PC-3 (cell line): ENCODE measurements at regions not wholly inside any gene's neighbourhood (a gene's known extent, or its start where the extent isn't known, plus 50 kb on each side); places are given as distances from the start of the nearest gene placed in this dataset.

ENCODE experiments used
- ATAC-seq: fragments of 200-7000 bp; cut with Tn5 transposase; 2 replicates; pipeline ENCODE4 v1.9.1; 2020; ENCODE audit warnings: mild to moderate bottlenecking, moderate library complexity
- BruUV-seq: library from RNA; stranded (reverse); fragments of 400-500 nt; replicated peaks from 2 replicates; lab custom pipeline; 2021; lab: Mats Ljungman, UMichigan
- CTCF ChIA-PET: fragments of 300-600 bp; sonication (Branson Sonifier 250); formaldehyde crosslinking; loops from one replicate; lab custom pipeline; 2022; ENCODE audit warnings: antibody characterized with exemption; lab: Charles Lee
- POLR2A ChIA-PET: fragments of 300-600 bp; sonication (Branson Sonifier 250); formaldehyde crosslinking; loops from one replicate; lab custom pipeline; 2022; ENCODE audit warnings: antibody characterized with exemption; ENCODE audit not compliant: unreplicated experiment; lab: Charles Lee
- DNase-seq: peaks from one replicate; pipeline ENCODE4 v3.0.0-alpha.2; 2015
- H2AFZ ChIP-seq: fragments of 300-600 bp; sonication (generic); 2 replicates; pipeline ENCODE4 v1.6.0; 2016; ENCODE audit warnings: antibody characterized with exemption, low read length
- H3F3A ChIP-seq: fragments of 300-600 bp; sonication (generic); one replicate; pipeline ENCODE4 v1.6.0; 2017; ENCODE audit warnings: antibody characterized with exemption, low read length, control low read depth, mild to moderate bottlenecking; ENCODE audit not compliant: unreplicated experiment
- H3K27ac ChIP-seq: fragments of 300-600 bp; sonication (generic); 2 replicates; pipeline ENCODE4 v1.5.1; 2016; ENCODE audit warnings: mild to moderate bottlenecking, low read length
- H3K27me3 ChIP-seq: fragments of 300-600 bp; sonication (generic); 2 replicates; pipeline ENCODE4 v1.6.1; 2016; ENCODE audit warnings: low read length, mixed read lengths
- H3K36me3 ChIP-seq: fragments of 300-600 bp; sonication (generic); 2 replicates; pipeline ENCODE4 v1.6.1; 2016; ENCODE audit warnings: low read depth, mixed run types, low read length, mixed read lengths
- H3K4me1 ChIP-seq: fragments of 300-600 bp; sonication (generic); 2 replicates; pipeline ENCODE4 v1.5.1; 2016; ENCODE audit warnings: low read length; ENCODE audit not compliant: insufficient read depth
- H3K4me2 ChIP-seq: fragments of 300-600 bp; sonication (generic); 2 replicates; pipeline ENCODE4 v1.6.0; 2016; ENCODE audit warnings: low read length
- H3K4me3 ChIP-seq: fragments of 300-600 bp; sonication (generic); 2 replicates; pipeline ENCODE4 v1.5.1; 2016; ENCODE audit warnings: mild to moderate bottlenecking, low read length, mixed read lengths
- H3K79me2 ChIP-seq: fragments of 300-600 bp; sonication (generic); 2 replicates; pipeline ENCODE4 v1.6.1; 2017; ENCODE audit warnings: low read length, mixed read lengths
- H3K9ac ChIP-seq: fragments of 300-600 bp; sonication (generic); 2 replicates; pipeline ENCODE4 v1.6.0; 2016; ENCODE audit warnings: mild to moderate bottlenecking, low read length
- H3K9me2 ChIP-seq: fragments of 300-600 bp; sonication (generic); replicated peaks from 2 replicates; pipeline ENCODE4 v1.6.1; 2016; ENCODE audit warnings: mixed run types, low read length, mixed read lengths
- H3K9me3 ChIP-seq: fragments of 300-600 bp; sonication (generic); 2 replicates; pipeline ENCODE4 v1.6.1; 2016; ENCODE audit warnings: low read length, mixed read lengths
- H4K20me1 ChIP-seq: fragments of 300-600 bp; sonication (generic); 2 replicates; pipeline ENCODE4 v1.6.1; 2016; ENCODE audit warnings: low read length, mixed read lengths
- CTCF ChIP-seq: fragments of 300-600 bp; sonication (generic); conservative IDR thresholded peaks from 2 replicates; pipeline ENCODE4 v1.5.1; 2017; ENCODE audit warnings: antibody characterized with exemption, low read depth, mild to moderate bottlenecking, low read length
- EZH2 ChIP-seq: fragments of 300-600 bp; sonication (generic); IDR thresholded peaks from one replicate; pipeline ENCODE4 v1.6.1; 2017; ENCODE audit warnings: antibody characterized with exemption, mild to moderate bottlenecking, low read length; ENCODE audit not compliant: unreplicated experiment
- EZH2phosphoT487 ChIP-seq: fragments of 300-600 bp; sonication (generic); IDR thresholded peaks from 2 replicates; pipeline ENCODE4 v1.6.1; 2018; ENCODE audit warnings: mild to moderate bottlenecking, antibody characterized with exemption, low read length, borderline replicate concordance
- intact Hi-C: fragments of 100-400 bp; cut with micrococcal nuclease; formaldehyde crosslinking; loops from 2 replicates; pipeline ENCODE4 v1.9.0; 2023

- no peak overlapping the region for H3K27ac ChIP-seq
- no peaks in the 10 kb centered on the region for H3K27me3 ChIP-seq
- intact Hi-C loops: no loop called here
- H3K79me2 ChIP-seq: peaks cover 98% of the 10 kb centered on the region
- H3K4me3 ChIP-seq: no peak overlapping the region
- no peaks in the 10 kb centered on the region for H3K9me2 ChIP-seq
- DNase-seq: no peak
- ChIA-PET POLR2A (interaction anchor here (0.7 kb wide), 1 partner anchor 241 kb away, joined by 3 read pairs; no protein-coding TSS in a partner anchor), CTCF (no interaction called here)
- H2AFZ ChIP-seq: no peak overlapping the region
- no peaks in the 10 kb centered on the region for H3K4me1 ChIP-seq
- H3K36me3 ChIP-seq: no peaks in the 10 kb centered on the region
- peaks cover 82% of the 10 kb centered on the region for H4K20me1 ChIP-seq
- no peak overlapping the region for H3K4me2 ChIP-seq
- ATAC-seq: no peak
- no peaks in the 10 kb centered on the region for H3K9me3 ChIP-seq
- no peak overlapping the region for H3K9ac ChIP-seq
- no peak for TF ChIP-seq CTCF
- no peak for TF ChIP-seq EZH2phosphoT487
- TF ChIP-seq EZH2: no peak
- no peaks in the 10 kb centered on the region for H3F3A ChIP-seq
- no TSS peak for BruUV-seq
Observed at GRCh38 chr3:72396899-72397298, 451.3 kb downstream of the SHQ1 start.

DNA sequence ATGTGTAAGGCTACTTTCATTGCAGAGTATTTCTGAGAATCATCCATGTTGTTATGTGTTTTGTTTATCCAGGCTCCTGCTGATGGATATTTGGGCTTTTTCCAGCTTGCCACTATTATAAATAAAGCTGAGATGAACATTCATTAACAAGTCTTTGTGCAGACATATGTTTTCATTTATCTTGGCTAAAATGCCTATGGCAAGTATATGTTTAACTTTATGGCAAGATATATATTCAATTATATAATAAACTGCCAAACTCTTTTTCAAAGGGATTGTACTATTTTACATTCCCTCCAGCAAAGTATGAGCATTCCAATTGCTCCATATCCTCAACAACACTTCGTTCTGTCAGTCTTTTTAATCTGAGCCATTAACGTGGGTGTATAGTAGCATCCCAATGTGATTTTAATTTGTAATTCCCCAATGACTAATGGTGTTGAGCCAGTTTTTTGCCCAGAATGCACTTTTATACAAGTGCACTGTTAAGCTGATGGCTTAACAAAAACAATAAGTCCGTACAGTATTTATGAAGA is 452.4 kb downstream of the SHQ1 start:
- ChIA-PET POLR2A (interaction anchor here (0.7 kb wide), 1 partner anchor 240 kb away, joined by 3 read pairs; no protein-coding TSS in a partner anchor), CTCF (no interaction called here)
- Histone ChIP-seq H3K9me3 (no peaks in the 10 kb centered on the region), H3K27ac (no peak overlapping the region), H3K4me1 (no peaks in the 10 kb centered on the region), H3K4me3 (no peak overlapping the region), H3K79me2 (peaks cover 98% of the 10 kb centered on the region), H3K9me2 (no peaks in the 10 kb centered on the region), H3K36me3 (no peaks in the 10 kb centered on the region), H3K9ac (no peak overlapping the region), H3K4me2 (no peak overlapping the region), H2AFZ (no peak overlapping the region), H4K20me1 (peaks cover 83% of the 10 kb centered on the region), H3F3A (no peaks in the 10 kb centered on the region), H3K27me3 (no peaks in the 10 kb centered on the region)
- TF ChIP-seq EZH2 (no peak), EZH2phosphoT487 (no peak), CTCF (no peak)
- no peak for ATAC-seq
- intact Hi-C loops: no loop called here
- BruUV-seq: no TSS peak
- no peak for DNase-seq

GRCh38 chr3:72393455-72393854 is 454.8 kb downstream of the SHQ1 start:
- H3K4me1 ChIP-seq: no peaks in the 10 kb centered on the region
- no peak overlapping the region for H2AFZ ChIP-seq
- no peaks in the 10 kb centered on the region for H3K9me2 ChIP-seq
- DNase-seq (no peak), ATAC-seq (no peak)
- no peak overlapping the region for H3K9ac ChIP-seq
- no peak for TF ChIP-seq CTCF
- TF ChIP-seq EZH2phosphoT487: no peak
- no peak for TF ChIP-seq EZH2
- no peak overlapping the region for H3K4me2 ChIP-seq
- peaks cover 78% of the 10 kb centered on the region for H4K20me1 ChIP-seq
- no peaks in the 10 kb centered on the region for H3K9me3 ChIP-seq
- BruUV-seq: no TSS peak
- POLR2A ChIA-PET: no interaction called here
- peaks cover 98% of the 10 kb centered on the region for H3K79me2 ChIP-seq
- H3K36me3 ChIP-seq: no peaks in the 10 kb centered on the region
- CTCF ChIA-PET: no interaction called here
- H3K4me3 ChIP-seq: no peak overlapping the region
- H3K27ac ChIP-seq: no peak overlapping the region
- H3K27me3 ChIP-seq: no peaks in the 10 kb centered on the region
- no peaks in the 10 kb centered on the region for H3F3A ChIP-seq
- intact Hi-C loops: no loop called here
